DOHH2 (cell line): ENCODE measurements at regions not wholly inside any gene's neighbourhood (a gene's known extent, or its start where the extent isn't known, plus 50 kb on each side); places are given as distances from the start of the nearest gene placed in this dataset.

Experiments
- EZH2phosphoT487 ChIP-seq: fragments of 200-600 bp; sonication (generic); IDR thresholded peaks from 2 replicates; pipeline ENCODE4 v1.6.1; 2017; ENCODE audit warnings: borderline replicate concordance, mild to moderate bottlenecking, antibody characterized with exemption, low read length, moderate library complexity, mixed read lengths
- TF ChIP-seq, protein P1 (sequence below): fragments of 200-600 bp; sonication (generic); IDR thresholded peaks from one replicate; pipeline ENCODE4 v1.5.1; 2014; ENCODE audit warnings: antibody characterized with exemption, mild to moderate bottlenecking, low read depth, low read length; ENCODE audit not compliant: poor library complexity, severe bottlenecking

- no peak for TF ChIP-seq EZH2phosphoT487
- TF ChIP-seq, protein P1, sequence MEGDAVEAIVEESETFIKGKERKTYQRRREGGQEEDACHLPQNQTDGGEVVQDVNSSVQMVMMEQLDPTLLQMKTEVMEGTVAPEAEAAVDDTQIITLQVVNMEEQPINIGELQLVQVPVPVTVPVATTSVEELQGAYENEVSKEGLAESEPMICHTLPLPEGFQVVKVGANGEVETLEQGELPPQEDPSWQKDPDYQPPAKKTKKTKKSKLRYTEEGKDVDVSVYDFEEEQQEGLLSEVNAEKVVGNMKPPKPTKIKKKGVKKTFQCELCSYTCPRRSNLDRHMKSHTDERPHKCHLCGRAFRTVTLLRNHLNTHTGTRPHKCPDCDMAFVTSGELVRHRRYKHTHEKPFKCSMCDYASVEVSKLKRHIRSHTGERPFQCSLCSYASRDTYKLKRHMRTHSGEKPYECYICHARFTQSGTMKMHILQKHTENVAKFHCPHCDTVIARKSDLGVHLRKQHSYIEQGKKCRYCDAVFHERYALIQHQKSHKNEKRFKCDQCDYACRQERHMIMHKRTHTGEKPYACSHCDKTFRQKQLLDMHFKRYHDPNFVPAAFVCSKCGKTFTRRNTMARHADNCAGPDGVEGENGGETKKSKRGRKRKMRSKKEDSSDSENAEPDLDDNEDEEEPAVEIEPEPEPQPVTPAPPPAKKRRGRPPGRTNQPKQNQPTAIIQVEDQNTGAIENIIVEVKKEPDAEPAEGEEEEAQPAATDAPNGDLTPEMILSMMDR: no peak
These were observed 95.3 kb upstream of the HIVEP3 start for GRCh38 chr1:42013881-42014470.
